22Rv1 (cell line): ENCODE measurements at regions not wholly inside any gene's neighbourhood (a gene's known extent, or its start where the extent isn't known, plus 50 kb on each side); places are given as distances from the start of the nearest gene placed in this dataset.

Source experiments
- ZFX ChIP-seq: fragments of 450-650 bp; IDR thresholded peaks from 2 replicates; pipeline ENCODE4 v1.6.1; 2017; ENCODE audit warnings: antibody characterized with exemption, borderline replicate concordance
- TF ChIP-seq, protein P1 (sequence below): fragments of 450-650 bp; IDR thresholded peaks from 2 replicates; pipeline ENCODE4 v1.5.1; 2017; ENCODE audit warnings: mild to moderate bottlenecking

DNA sequence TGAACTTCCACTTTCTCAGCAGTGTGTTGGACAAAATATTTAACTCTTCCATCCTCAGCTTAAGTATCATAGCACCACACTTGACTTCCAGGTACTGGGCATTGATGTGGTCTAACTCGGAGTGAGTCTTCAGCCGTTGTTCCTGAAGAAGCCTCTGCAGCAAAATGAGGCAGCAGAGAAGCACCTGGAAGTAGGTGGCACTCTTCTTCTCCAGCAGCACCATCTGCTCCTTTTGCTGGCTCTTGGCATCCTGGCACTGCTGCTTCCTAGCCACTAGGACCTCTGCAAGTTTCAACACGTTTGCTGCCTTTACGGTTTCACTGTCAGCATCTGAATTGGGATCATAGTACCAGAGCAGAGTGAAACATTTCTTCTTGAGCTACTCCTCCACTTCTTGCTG, 162.5 kb upstream of the GORAB start:
- TF ChIP-seq, protein P1, sequence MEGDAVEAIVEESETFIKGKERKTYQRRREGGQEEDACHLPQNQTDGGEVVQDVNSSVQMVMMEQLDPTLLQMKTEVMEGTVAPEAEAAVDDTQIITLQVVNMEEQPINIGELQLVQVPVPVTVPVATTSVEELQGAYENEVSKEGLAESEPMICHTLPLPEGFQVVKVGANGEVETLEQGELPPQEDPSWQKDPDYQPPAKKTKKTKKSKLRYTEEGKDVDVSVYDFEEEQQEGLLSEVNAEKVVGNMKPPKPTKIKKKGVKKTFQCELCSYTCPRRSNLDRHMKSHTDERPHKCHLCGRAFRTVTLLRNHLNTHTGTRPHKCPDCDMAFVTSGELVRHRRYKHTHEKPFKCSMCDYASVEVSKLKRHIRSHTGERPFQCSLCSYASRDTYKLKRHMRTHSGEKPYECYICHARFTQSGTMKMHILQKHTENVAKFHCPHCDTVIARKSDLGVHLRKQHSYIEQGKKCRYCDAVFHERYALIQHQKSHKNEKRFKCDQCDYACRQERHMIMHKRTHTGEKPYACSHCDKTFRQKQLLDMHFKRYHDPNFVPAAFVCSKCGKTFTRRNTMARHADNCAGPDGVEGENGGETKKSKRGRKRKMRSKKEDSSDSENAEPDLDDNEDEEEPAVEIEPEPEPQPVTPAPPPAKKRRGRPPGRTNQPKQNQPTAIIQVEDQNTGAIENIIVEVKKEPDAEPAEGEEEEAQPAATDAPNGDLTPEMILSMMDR, result no peak
- no peak for TF ChIP-seq ZFX
